ENCODE measurements at regions not wholly inside any gene's neighbourhood (a gene's known extent, or its start where the extent isn't known, plus 50 kb on each side); places are given as distances from the start of the nearest gene placed in this dataset.

DNA sequence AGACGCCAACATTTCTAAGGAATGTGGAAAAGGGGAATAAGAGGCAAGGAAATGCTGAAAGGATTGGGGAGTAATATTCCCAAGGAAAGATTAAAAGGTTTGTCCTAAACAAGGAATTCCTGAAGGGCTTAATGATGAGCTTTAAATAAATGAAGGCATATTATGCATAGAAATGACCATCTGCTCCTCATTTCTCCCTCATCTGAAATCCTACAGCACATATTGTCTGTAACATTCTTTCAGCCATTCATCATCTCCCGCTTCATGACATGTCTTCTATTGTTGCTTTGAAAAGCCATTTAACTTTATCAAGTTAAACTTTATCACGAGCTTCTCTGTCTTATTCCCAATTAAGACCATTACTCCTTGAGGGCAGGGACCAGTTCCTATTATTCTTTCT lies 608.7 kb upstream of the PLXNA2 start:
- TF ChIP-seq RAD21 (IDR thresholded peaks at IDR 0.05; ENCODE audit: low read depth) (no peak), ZBTB7A (IDR thresholded peaks at IDR 0.05; ENCODE audit: low read depth) (no peak), CREB1 (IDR thresholded peaks at IDR 0.05; ENCODE audit: low read depth) (no peak), YY1 (IDR thresholded peaks at IDR 0.05; ENCODE audit: low read depth) (no peak), EP300 (IDR thresholded peaks at IDR 0.05; ENCODE audit: borderline replicate concordance) (no peak), FOXM1 (IDR thresholded peaks at IDR 0.05; ENCODE audit: borderline replicate concordance, low read depth) (no peak), EGR1 (IDR thresholded peaks at IDR 0.05) (no peak)

GRCh38 chr1:208855403-208855802 lies 611.2 kb upstream of the PLXNA2 start:
- TF ChIP-seq CREB1 (IDR thresholded peaks at IDR 0.05; ENCODE audit: low read depth) = no peak
- TF ChIP-seq FOXM1 (IDR thresholded peaks at IDR 0.05; ENCODE audit: borderline replicate concordance, low read depth) = no peak

DNA sequence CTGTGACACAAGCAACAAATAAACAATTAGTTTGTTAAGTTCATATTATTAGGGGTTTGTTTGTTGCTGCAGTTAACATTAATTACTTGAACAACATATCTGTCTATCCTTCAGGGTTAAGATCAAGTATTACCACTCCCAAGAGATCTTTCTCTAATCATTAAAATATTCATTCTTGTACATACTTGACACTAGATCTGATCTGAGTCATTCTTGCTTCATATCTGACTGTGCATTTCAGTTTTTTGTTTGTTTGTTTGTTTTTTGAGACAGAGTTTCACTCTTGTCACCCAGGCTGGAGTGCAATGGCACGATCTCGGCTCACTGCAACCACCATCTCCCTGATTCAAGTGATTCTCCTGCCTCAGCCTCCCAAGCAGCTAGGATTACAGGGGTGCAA lies 613.3 kb upstream of the PLXNA2 start:
- TF ChIP-seq RAD21 (IDR thresholded peaks at IDR 0.05; ENCODE audit: low read depth) (no peak), ZBTB7A (IDR thresholded peaks at IDR 0.05; ENCODE audit: low read depth) (no peak), TCF12 (IDR thresholded peaks at IDR 0.05; ENCODE audit: low read depth) (no peak), TEAD4 (IDR thresholded peaks at IDR 0.05) (no peak), REST (IDR thresholded peaks at IDR 0.05; ENCODE audit: low read depth) (no peak), EGR1 (IDR thresholded peaks at IDR 0.05) (no peak), TAF1 (IDR thresholded peaks at IDR 0.05; ENCODE audit: low read depth) (no peak), USF1 (IDR thresholded peaks at IDR 0.05) (no peak), CEBPB (IDR thresholded peaks at IDR 0.05) (no peak), NFIC (IDR thresholded peaks at IDR 0.05) (no peak), CREB1 (IDR thresholded peaks at IDR 0.05; ENCODE audit: low read depth) (no peak), YY1 (IDR thresholded peaks at IDR 0.05; ENCODE audit: low read depth) (no peak), EP300 (IDR thresholded peaks at IDR 0.05; ENCODE audit: borderline replicate concordance) (no peak)

- TF ChIP-seq CREB1 (IDR thresholded peaks at IDR 0.05; ENCODE audit: low read depth) (no peak), TAF1 (IDR thresholded peaks at IDR 0.05; ENCODE audit: low read depth) (no peak), EGR1 (IDR thresholded peaks at IDR 0.05) (no peak), RAD21 (IDR thresholded peaks at IDR 0.05; ENCODE audit: low read depth) (no peak), ZBTB7A (IDR thresholded peaks at IDR 0.05; ENCODE audit: low read depth) (no peak), CEBPB (IDR thresholded peaks at IDR 0.05) (no peak), TCF12 (IDR thresholded peaks at IDR 0.05; ENCODE audit: low read depth) (no peak), MAX (IDR thresholded peaks at IDR 0.05) (no peak), EP300 (IDR thresholded peaks at IDR 0.05; ENCODE audit: borderline replicate concordance) (no peak), FOXM1 (IDR thresholded peaks at IDR 0.05; ENCODE audit: borderline replicate concordance, low read depth) (no peak), NFIC (IDR thresholded peaks at IDR 0.05) (no peak), YY1 (IDR thresholded peaks at IDR 0.05; ENCODE audit: low read depth) (no peak), REST (IDR thresholded peaks at IDR 0.05; ENCODE audit: low read depth) (no peak), USF1 (IDR thresholded peaks at IDR 0.05) (no peak), TEAD4 (IDR thresholded peaks at IDR 0.05) (no peak)
Observed at GRCh38 chr1:208858738-208859137, 614.6 kb upstream of the PLXNA2 start.

GRCh38 chr1:208864366-208864965 lies 620.3 kb upstream of the PLXNA2 start:
- TF ChIP-seq RAD21 (IDR thresholded peaks at IDR 0.05; ENCODE audit: low read depth) = no peak
- TF ChIP-seq TAF1 (IDR thresholded peaks at IDR 0.05; ENCODE audit: low read depth) = no peak
- TF ChIP-seq REST (IDR thresholded peaks at IDR 0.05; ENCODE audit: low read depth) = no peak
- no peak for TF ChIP-seq CEBPB (IDR thresholded peaks at IDR 0.05)
- no peak for TF ChIP-seq YY1 (IDR thresholded peaks at IDR 0.05; ENCODE audit: low read depth)
- TF ChIP-seq CREB1 (IDR thresholded peaks at IDR 0.05; ENCODE audit: low read depth) = no peak
- TF ChIP-seq TEAD4 (IDR thresholded peaks at IDR 0.05) = no peak
- TF ChIP-seq MAX (IDR thresholded peaks at IDR 0.05) = no peak
- TF ChIP-seq USF1 (IDR thresholded peaks at IDR 0.05) = no peak
- TF ChIP-seq EGR1 (IDR thresholded peaks at IDR 0.05) = no peak
- no peak for TF ChIP-seq EP300 (IDR thresholded peaks at IDR 0.05; ENCODE audit: borderline replicate concordance)
- TF ChIP-seq ZBTB7A (IDR thresholded peaks at IDR 0.05; ENCODE audit: low read depth) = no peak
- no peak for TF ChIP-seq TCF12 (IDR thresholded peaks at IDR 0.05; ENCODE audit: low read depth)

Data from Ishikawa (cell line).